NCI-H345 treated with DMSO at 0.1 percent for 48 hours (cell line): ENCODE measurements at regions not wholly inside any gene's neighbourhood (a gene's known extent, or its start where the extent isn't known, plus 50 kb on each side); places are given as distances from the start of the nearest gene placed in this dataset.
"Not testable (repeated sequence)": the region's sequence is repeated elsewhere in the genome, so short reads cannot be mapped to it uniquely, and the experiment has no call there.

Experiments used
- DNase-seq: peaks from one replicate; lab custom pipeline; 2025; ENCODE audit not compliant: unreplicated experiment; lab: John Stamatoyannopoulos, UW

DNA sequence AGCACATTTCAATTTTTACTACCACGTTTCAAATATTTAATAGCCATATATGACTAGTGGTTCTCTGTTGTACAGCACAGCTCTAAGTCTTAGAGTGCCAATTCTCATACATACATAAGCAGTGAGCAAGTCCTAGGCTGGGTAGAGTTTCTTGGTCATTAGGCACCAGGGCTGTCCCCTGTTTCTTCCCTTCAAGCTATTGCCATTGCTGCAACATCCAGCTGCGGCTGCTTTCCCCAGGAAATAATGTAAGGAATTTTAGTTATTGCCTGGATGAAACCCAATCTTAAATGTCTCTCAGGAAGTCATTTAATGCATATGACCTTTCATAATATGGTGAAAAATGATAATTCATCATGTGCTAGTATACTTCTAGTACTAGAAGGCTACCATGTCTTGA, 74.1 kb upstream of the PPP3CA start:
- DNase-seq = no peak

DNA sequence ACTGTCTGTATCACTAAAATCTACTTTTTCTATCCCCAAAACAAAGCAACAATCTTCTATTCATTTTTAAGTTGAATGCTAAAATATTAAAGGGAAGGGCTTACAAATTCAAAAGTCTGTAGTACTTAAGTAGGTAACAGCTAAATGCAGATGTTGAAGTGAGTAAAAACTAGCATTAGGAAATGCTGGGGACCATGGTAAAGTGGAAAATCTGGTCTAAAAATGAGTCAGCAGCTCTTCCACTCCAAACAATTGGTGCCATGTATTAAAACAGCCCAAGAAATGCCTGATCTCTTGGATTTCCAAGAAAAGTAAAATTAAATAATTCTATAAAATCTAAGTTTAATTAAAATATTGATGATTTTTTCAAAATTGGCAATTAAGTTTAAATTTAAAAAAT, 73.3 kb upstream of the PPP3CA start:
- no peak for DNase-seq

DNA sequence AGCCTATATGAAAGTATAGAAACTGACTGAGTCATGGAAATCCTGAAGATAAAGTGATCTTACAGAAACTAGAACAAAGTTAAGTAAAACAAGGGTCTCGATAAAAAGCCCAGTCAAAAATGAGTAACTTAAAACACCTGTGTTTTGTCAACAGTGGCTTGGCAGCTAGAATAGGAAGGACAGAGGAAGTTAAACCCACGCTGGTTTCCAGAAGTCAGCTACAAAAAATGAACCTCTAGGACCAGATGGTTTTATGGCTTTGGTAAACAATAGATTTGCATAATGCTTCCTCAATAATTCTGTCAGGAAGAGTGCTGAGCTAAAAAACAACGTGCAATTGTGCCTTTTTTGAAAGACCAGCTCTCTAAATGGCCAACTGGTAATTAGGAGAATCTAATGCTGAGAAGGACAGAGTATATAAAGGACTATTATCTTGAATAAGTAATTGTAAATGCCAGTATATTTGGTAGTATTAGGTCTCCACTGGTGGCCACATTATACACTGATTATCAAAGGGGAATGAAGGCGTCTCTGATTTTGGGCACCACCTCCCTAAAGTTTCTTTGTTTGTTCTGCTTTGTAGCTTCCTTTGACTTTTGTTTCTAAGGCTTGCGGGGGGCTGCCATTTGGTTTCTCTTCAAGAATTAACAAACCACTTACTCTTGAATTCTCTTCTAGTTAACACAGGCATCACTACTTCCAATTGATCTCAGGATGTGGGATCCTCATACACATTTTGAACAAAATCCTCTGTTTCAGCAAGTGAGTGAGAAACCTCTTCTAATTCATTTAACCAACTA, 72.2 kb upstream of the PPP3CA start:
- DNase-seq = no peak

DNA sequence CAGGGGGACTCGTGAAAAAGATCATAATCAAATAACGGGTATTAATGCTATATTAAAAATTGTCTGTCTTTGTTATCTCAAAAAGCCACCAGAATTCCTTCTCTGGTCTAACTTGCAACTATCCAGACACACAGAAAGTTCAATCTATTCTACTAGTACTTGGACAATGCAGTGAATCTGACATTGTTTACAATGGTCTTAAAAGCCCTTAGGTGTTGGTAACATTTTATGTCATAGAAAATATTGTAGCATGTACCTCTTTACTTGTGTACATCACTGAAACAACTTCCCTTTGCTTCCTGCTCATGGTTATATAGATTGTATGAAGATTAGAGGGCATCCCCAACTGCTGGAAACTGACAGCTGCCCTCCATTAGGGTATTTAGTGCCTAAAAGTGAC, 71.1 kb upstream of the PPP3CA start:
- no peak for DNase-seq

DNA sequence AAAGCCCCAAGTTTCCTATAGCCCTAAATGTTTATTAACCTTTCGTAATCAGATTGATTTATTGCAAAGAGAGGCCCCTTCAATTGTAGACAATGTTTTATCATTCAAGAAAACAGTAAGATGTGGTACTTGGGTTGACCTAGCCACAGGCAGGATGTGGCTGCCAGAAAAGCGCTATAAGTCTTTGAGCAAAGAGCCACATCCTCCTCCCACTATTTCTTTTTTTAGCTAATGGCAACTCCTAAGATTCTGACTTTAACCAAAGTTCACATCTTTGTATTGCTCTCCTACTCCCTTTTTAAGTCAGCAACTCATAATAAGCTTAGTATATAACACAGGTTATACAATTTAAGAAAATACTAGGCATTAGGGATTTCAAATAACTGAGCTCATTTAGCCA, 70.7 kb upstream of the PPP3CA start:
- no peak for DNase-seq

DNA sequence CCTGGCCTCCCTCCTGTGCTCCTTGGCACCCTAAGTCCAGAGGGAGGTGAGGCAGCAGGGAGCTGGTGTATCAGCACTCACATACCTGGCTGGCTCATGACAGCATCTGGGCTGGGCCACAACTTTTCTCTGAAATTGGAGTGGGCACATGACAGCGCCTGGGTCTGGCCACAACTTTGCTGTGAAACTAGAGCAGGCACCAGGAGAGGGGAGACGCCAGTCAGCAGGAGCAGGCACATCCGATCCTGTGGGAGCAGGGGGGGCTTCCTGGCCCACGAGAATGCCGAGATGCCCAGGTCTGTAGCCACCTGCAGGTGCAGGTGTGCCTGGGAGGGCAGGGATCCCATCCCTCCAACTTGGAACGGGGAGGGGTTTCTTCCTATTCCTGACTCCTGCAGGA, 69.7 kb upstream of the PPP3CA start:
- DNase-seq = no peak

DNA sequence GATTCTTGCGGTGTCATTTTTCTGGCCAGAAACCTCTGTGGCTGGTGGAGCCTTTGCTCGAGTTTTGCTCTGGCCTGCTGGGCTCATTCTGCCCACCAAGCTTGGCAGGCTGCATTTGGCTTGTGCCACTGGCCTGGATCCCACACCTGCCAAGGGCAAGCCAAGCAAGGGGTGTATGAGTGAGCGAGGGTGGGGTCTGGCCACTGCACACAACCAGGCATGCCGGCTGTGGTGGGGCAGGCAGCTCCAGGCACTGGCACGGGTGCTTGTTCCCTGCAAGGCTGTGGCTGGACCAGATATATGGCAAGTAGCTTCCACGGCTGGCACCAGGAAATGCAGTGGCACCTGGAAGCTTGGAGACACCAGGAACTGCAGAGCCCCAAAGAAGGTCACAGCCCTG, 68.6 kb upstream of the PPP3CA start:
- no peak for DNase-seq

DNA sequence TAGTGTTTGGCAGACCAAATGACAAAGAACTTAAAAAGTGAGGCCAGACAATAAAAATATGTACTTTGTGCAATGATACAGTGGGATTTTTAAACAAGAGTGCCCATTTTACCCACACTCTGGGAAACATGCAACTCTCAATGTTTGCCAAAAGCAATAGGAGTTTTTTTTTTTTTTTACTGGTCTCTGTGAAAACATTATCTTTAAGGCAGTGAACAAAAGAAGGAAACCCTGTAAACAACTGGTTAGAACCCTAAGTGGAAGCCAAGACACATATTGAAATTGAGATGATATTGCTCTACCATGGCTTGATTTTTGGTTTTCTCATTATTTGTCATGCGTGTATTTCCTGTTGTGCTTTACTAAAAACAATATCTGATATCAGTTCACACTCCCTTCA, 67.2 kb upstream of the PPP3CA start:
- DNase-seq = no peak

DNA sequence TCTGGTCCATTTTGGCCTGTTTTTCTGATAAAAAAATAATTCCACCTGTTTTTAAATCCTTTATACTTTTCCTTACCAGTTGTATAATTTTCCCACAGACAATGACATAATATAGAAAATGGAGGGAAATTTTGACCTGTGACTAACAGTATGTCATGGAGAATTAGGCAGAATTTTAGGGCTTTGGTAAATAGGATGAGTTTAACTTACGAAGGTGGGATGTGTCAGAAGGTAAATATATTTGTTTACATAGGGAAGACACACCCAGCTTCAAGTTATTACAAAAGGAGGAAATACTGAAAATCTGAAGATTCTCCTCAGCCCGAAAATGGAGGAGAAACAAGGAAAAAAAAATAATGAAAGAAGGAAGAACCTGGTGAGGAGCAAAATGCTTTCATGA, 64.6 kb upstream of the PPP3CA start:
- DNase-seq = no peak

DNA sequence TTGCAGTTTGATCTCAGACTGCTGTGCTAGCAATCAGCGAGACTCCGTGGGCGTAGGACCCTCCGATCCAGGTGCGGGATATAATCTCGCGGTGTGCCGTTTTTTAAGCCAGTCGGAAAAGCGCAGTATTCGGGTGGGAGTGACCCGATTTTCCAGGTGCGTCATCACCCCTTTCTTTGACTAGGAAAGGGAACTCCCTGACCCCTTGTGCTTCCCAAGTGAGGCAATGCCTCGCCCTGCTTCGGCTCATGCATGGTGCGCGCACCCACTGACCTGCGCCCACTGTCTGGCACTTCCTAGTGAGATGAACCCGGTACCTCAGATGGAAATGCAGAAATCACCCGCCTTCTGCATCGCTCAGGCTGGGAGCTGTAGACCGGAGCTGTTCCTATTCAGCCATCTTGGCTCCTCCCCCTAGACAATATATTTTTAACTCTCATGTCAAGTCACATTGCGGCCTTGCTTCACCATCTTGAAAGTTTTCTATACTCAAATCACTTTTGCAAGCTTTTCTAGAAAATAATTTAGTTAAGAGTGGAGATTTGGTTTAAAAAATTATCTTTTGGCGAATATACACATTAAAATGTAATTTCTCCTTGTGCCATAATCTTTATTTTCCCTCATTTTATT, 64.1 kb upstream of the PPP3CA start:
- DNase-seq = not testable (repeated sequence)

DNA sequence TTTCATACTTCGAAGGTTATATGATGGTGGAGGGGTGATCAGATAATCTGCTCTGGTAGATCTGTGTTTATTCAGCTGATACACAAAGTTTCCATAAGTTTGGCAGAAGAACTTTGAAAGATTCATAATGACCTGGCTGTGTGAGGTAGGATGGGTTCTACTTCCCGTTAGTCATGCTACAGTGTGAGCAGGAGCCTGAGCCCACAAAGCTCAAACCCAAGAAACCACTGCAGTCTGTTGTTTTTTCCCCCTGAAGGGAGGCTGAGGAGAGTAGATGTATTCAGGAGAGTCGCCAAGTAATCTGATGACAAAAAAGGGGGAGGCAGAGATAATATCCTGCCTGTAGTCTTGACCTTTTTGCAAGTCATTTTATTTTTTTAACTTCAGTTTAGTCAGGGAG, 52.8 kb upstream of the PPP3CA start:
- no peak for DNase-seq

DNA sequence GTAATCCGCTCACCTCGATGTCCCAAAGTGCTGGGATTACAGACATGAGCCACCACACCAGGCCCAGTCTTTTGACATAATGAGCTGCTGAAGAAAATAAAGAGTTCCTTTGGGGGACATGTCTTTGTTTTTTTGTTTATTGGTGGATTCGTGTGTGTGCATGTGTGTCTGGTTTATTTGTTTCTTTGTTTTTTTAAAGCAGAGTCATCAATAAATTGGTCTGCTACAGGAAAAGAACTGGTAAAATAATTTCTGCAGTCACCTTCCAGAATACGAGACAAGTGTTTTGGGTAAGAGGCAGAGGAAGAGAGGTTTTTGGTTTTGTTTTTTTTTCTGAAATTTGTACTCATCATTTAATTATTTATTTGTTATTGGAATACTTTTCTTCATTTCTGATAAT, 51.5 kb upstream of the PPP3CA start:
- no peak for DNase-seq
